ENCODE measurements at regions not wholly inside any gene's neighbourhood (a gene's known extent, or its start where the extent isn't known, plus 50 kb on each side); places are given as distances from the start of the nearest gene placed in this dataset.

DNA sequence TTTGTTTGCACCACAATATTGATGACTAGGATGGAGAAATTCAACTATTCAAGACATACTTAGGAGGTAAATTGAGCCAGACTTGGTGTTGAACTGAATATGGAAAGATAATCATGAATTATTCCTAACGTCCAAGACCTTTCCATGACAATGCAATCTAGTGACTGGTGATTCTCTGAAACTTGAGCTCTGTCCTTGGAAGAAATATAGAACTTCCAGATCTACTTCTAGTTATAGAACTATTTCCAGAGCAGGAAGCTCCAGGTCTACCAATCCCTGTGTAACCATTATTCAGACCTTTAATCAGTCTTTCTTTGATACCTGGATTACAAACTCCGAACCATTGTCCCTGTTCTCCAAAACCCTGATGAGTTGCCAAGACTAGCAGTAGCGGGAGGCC, 272.6 kb upstream of the SLC14A2 start:
- TF ChIP-seq, protein P1, sequence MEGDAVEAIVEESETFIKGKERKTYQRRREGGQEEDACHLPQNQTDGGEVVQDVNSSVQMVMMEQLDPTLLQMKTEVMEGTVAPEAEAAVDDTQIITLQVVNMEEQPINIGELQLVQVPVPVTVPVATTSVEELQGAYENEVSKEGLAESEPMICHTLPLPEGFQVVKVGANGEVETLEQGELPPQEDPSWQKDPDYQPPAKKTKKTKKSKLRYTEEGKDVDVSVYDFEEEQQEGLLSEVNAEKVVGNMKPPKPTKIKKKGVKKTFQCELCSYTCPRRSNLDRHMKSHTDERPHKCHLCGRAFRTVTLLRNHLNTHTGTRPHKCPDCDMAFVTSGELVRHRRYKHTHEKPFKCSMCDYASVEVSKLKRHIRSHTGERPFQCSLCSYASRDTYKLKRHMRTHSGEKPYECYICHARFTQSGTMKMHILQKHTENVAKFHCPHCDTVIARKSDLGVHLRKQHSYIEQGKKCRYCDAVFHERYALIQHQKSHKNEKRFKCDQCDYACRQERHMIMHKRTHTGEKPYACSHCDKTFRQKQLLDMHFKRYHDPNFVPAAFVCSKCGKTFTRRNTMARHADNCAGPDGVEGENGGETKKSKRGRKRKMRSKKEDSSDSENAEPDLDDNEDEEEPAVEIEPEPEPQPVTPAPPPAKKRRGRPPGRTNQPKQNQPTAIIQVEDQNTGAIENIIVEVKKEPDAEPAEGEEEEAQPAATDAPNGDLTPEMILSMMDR (IDR thresholded peaks at IDR 0.05): no peak
- no peak for TF ChIP-seq EZH2 (IDR thresholded peaks at IDR 0.05; ENCODE audit: borderline replicate concordance, insufficient read depth, low read depth, low read length, poor library complexity, severe bottlenecking)
